ENCODE measurements at regions not wholly inside any gene's neighbourhood (a gene's known extent, or its start where the extent isn't known, plus 50 kb on each side); places are given as distances from the start of the nearest gene placed in this dataset.

GRCh38 chr21:27681038-27681437 is 714.1 kb upstream of the ADAMTS5 start:
- Histone ChIP-seq H3K27ac (ENCODE audit: low read depth, low read length) (no peak overlapping the region), H3K36me3 (ENCODE audit: control insufficient read depth in 5 of 5, insufficient read depth in 5 of 5, low read length in 5 of 5) (no peaks in the 10 kb centered on the region), H3K4me3 (ENCODE audit: low read depth in 1 of 5, low read length in 5 of 5) (no peak overlapping the region), H3K9me3 (ENCODE audit: control insufficient read depth in 5 of 5, low read length in 5 of 5) (no peaks in the 10 kb centered on the region), H3K4me1 (ENCODE audit: control insufficient read depth in 5 of 5, insufficient read depth in 5 of 5, low read length in 5 of 5) (no peaks in the 10 kb centered on the region), H3K9ac (ENCODE audit: low read length in 5 of 5) (no peak overlapping the region), H3K27me3 (ENCODE audit: control insufficient read depth in 5 of 5, insufficient read depth in 4 of 5, low read length in 5 of 5) (no peaks in the 10 kb centered on the region)

GRCh38 chr21:27680181-27680580 is 713.3 kb upstream of the ADAMTS5 start:
- Histone ChIP-seq H3K36me3 (ENCODE audit: control insufficient read depth in 5 of 5, insufficient read depth in 5 of 5, low read length in 5 of 5) (no peaks in the 10 kb centered on the region), H3K27me3 (ENCODE audit: control insufficient read depth in 5 of 5, insufficient read depth in 4 of 5, low read length in 5 of 5) (no peaks in the 10 kb centered on the region), H3K4me1 (ENCODE audit: control insufficient read depth in 5 of 5, insufficient read depth in 5 of 5, low read length in 5 of 5) (no peaks in the 10 kb centered on the region), H3K9me3 (ENCODE audit: control insufficient read depth in 5 of 5, low read length in 5 of 5) (no peaks in the 10 kb centered on the region), H3K9ac (ENCODE audit: low read length in 5 of 5) (no peak overlapping the region), H3K27ac (ENCODE audit: low read depth, low read length) (no peak overlapping the region), H3K4me3 (ENCODE audit: low read depth in 1 of 5, low read length in 5 of 5) (no peak overlapping the region)

GRCh38 chr21:27678511-27678910 is 711.6 kb upstream of the ADAMTS5 start:
- H3K4me1 ChIP-seq (ENCODE audit: control insufficient read depth in 5 of 5, insufficient read depth in 5 of 5, low read length in 5 of 5): no peaks in the 10 kb centered on the region
- no peaks in the 10 kb centered on the region for H3K27me3 ChIP-seq (ENCODE audit: control insufficient read depth in 5 of 5, insufficient read depth in 4 of 5, low read length in 5 of 5)
- H3K4me3 ChIP-seq (ENCODE audit: low read depth in 1 of 5, low read length in 5 of 5): no peak overlapping the region
- no peaks in the 10 kb centered on the region for H3K36me3 ChIP-seq (ENCODE audit: control insufficient read depth in 5 of 5, insufficient read depth in 5 of 5, low read length in 5 of 5)
- H3K27ac ChIP-seq (ENCODE audit: low read depth, low read length): no peak overlapping the region
- H3K9me3 ChIP-seq (ENCODE audit: control insufficient read depth in 5 of 5, low read length in 5 of 5): no peaks in the 10 kb centered on the region
- H3K9ac ChIP-seq (ENCODE audit: low read length in 5 of 5): no peak overlapping the region

GRCh38 chr21:27677546-27677945 is 710.7 kb upstream of the ADAMTS5 start:
- no peaks in the 10 kb centered on the region for H3K27me3 ChIP-seq (ENCODE audit: control insufficient read depth in 5 of 5, insufficient read depth in 4 of 5, low read length in 5 of 5)
- H3K9me3 ChIP-seq (ENCODE audit: control insufficient read depth in 5 of 5, low read length in 5 of 5): no peaks in the 10 kb centered on the region
- H3K27ac ChIP-seq (ENCODE audit: low read depth, low read length): no peak overlapping the region
- H3K4me1 ChIP-seq (ENCODE audit: control insufficient read depth in 5 of 5, insufficient read depth in 5 of 5, low read length in 5 of 5): no peaks in the 10 kb centered on the region
- H3K9ac ChIP-seq (ENCODE audit: low read length in 5 of 5): no peak overlapping the region
- H3K4me3 ChIP-seq (ENCODE audit: low read depth in 1 of 5, low read length in 5 of 5): no peak overlapping the region
- no peaks in the 10 kb centered on the region for H3K36me3 ChIP-seq (ENCODE audit: control insufficient read depth in 5 of 5, insufficient read depth in 5 of 5, low read length in 5 of 5)

- H3K27ac ChIP-seq (ENCODE audit: low read depth, low read length): no peak overlapping the region
- H3K9me3 ChIP-seq (ENCODE audit: control insufficient read depth in 5 of 5, low read length in 5 of 5): no peaks in the 10 kb centered on the region
- H3K9ac ChIP-seq (ENCODE audit: low read length in 5 of 5): no peak overlapping the region
- no peaks in the 10 kb centered on the region for H3K4me1 ChIP-seq (ENCODE audit: control insufficient read depth in 5 of 5, insufficient read depth in 5 of 5, low read length in 5 of 5)
- no peaks in the 10 kb centered on the region for H3K27me3 ChIP-seq (ENCODE audit: control insufficient read depth in 5 of 5, insufficient read depth in 4 of 5, low read length in 5 of 5)
- no peak overlapping the region for H3K4me3 ChIP-seq (ENCODE audit: low read depth in 1 of 5, low read length in 5 of 5)
- no peaks in the 10 kb centered on the region for H3K36me3 ChIP-seq (ENCODE audit: control insufficient read depth in 5 of 5, insufficient read depth in 5 of 5, low read length in 5 of 5)
Observed at GRCh38 chr21:27675306-27675705, 708.4 kb upstream of the ADAMTS5 start.

GRCh38 chr21:27674041-27674615 is 707.2 kb upstream of the ADAMTS5 start:
- Histone ChIP-seq H3K9ac (ENCODE audit: low read length in 5 of 5) (no peak overlapping the region), H3K36me3 (ENCODE audit: control insufficient read depth in 5 of 5, insufficient read depth in 5 of 5, low read length in 5 of 5) (no peaks in the 10 kb centered on the region), H3K4me3 (ENCODE audit: low read depth in 1 of 5, low read length in 5 of 5) (no peak overlapping the region), H3K27ac (ENCODE audit: low read depth, low read length) (no peak overlapping the region), H3K9me3 (ENCODE audit: control insufficient read depth in 5 of 5, low read length in 5 of 5) (no peaks in the 10 kb centered on the region), H3K4me1 (ENCODE audit: control insufficient read depth in 5 of 5, insufficient read depth in 5 of 5, low read length in 5 of 5) (no peaks in the 10 kb centered on the region), H3K27me3 (ENCODE audit: control insufficient read depth in 5 of 5, insufficient read depth in 4 of 5, low read length in 5 of 5) (no peaks in the 10 kb centered on the region)

GRCh38 chr21:27673581-27673980 is 706.7 kb upstream of the ADAMTS5 start:
- H3K9ac ChIP-seq (ENCODE audit: low read length in 5 of 5): no peak overlapping the region
- no peak overlapping the region for H3K27ac ChIP-seq (ENCODE audit: low read depth, low read length)
- H3K27me3 ChIP-seq (ENCODE audit: control insufficient read depth in 5 of 5, insufficient read depth in 4 of 5, low read length in 5 of 5): no peaks in the 10 kb centered on the region
- no peaks in the 10 kb centered on the region for H3K4me1 ChIP-seq (ENCODE audit: control insufficient read depth in 5 of 5, insufficient read depth in 5 of 5, low read length in 5 of 5)
- H3K36me3 ChIP-seq (ENCODE audit: control insufficient read depth in 5 of 5, insufficient read depth in 5 of 5, low read length in 5 of 5): no peaks in the 10 kb centered on the region
- H3K9me3 ChIP-seq (ENCODE audit: control insufficient read depth in 5 of 5, low read length in 5 of 5): no peaks in the 10 kb centered on the region
- H3K4me3 ChIP-seq (ENCODE audit: low read depth in 1 of 5, low read length in 5 of 5): no peak overlapping the region

GRCh38 chr21:27671207-27671606 is 704.3 kb upstream of the ADAMTS5 start:
- no peaks in the 10 kb centered on the region for H3K27me3 ChIP-seq (ENCODE audit: control insufficient read depth in 5 of 5, insufficient read depth in 4 of 5, low read length in 5 of 5)
- no peak overlapping the region for H3K4me3 ChIP-seq (ENCODE audit: low read depth in 1 of 5, low read length in 5 of 5)
- no peaks in the 10 kb centered on the region for H3K4me1 ChIP-seq (ENCODE audit: control insufficient read depth in 5 of 5, insufficient read depth in 5 of 5, low read length in 5 of 5)
- no peak overlapping the region for H3K9ac ChIP-seq (ENCODE audit: low read length in 5 of 5)
- H3K36me3 ChIP-seq (ENCODE audit: control insufficient read depth in 5 of 5, insufficient read depth in 5 of 5, low read length in 5 of 5): no peaks in the 10 kb centered on the region
- H3K9me3 ChIP-seq (ENCODE audit: control insufficient read depth in 5 of 5, low read length in 5 of 5): no peaks in the 10 kb centered on the region
- H3K27ac ChIP-seq (ENCODE audit: low read depth, low read length): no peak overlapping the region

- Histone ChIP-seq H3K4me1 (ENCODE audit: control insufficient read depth in 5 of 5, insufficient read depth in 5 of 5, low read length in 5 of 5) (no peaks in the 10 kb centered on the region), H3K9ac (ENCODE audit: low read length in 5 of 5) (no peak overlapping the region), H3K4me3 (ENCODE audit: low read depth in 1 of 5, low read length in 5 of 5) (no peak overlapping the region), H3K9me3 (ENCODE audit: control insufficient read depth in 5 of 5, low read length in 5 of 5) (no peaks in the 10 kb centered on the region), H3K27ac (ENCODE audit: low read depth, low read length) (no peak overlapping the region), H3K36me3 (ENCODE audit: control insufficient read depth in 5 of 5, insufficient read depth in 5 of 5, low read length in 5 of 5) (no peaks in the 10 kb centered on the region), H3K27me3 (ENCODE audit: control insufficient read depth in 5 of 5, insufficient read depth in 4 of 5, low read length in 5 of 5) (no peaks in the 10 kb centered on the region)
Observed at GRCh38 chr21:27653481-27653880, 686.6 kb upstream of the ADAMTS5 start.

- no peaks in the 10 kb centered on the region for H3K4me1 ChIP-seq (ENCODE audit: control insufficient read depth in 5 of 5, insufficient read depth in 5 of 5, low read length in 5 of 5)
- no peak overlapping the region for H3K4me3 ChIP-seq (ENCODE audit: low read depth in 1 of 5, low read length in 5 of 5)
- H3K36me3 ChIP-seq (ENCODE audit: control insufficient read depth in 5 of 5, insufficient read depth in 5 of 5, low read length in 5 of 5): no peaks in the 10 kb centered on the region
- no peak overlapping the region for H3K27ac ChIP-seq (ENCODE audit: low read depth, low read length)
- no peaks in the 10 kb centered on the region for H3K9me3 ChIP-seq (ENCODE audit: control insufficient read depth in 5 of 5, low read length in 5 of 5)
- H3K27me3 ChIP-seq (ENCODE audit: control insufficient read depth in 5 of 5, insufficient read depth in 4 of 5, low read length in 5 of 5): no peaks in the 10 kb centered on the region
- no peak overlapping the region for H3K9ac ChIP-seq (ENCODE audit: low read length in 5 of 5)
Observed at GRCh38 chr21:27649762-27650161, 682.9 kb upstream of the ADAMTS5 start.

GRCh38 chr21:27649323-27649722 is 682.4 kb upstream of the ADAMTS5 start:
- Histone ChIP-seq H3K4me1 (ENCODE audit: control insufficient read depth in 5 of 5, insufficient read depth in 5 of 5, low read length in 5 of 5) (no peaks in the 10 kb centered on the region), H3K9ac (ENCODE audit: low read length in 5 of 5) (no peak overlapping the region), H3K27ac (ENCODE audit: low read depth, low read length) (no peak overlapping the region), H3K27me3 (ENCODE audit: control insufficient read depth in 5 of 5, insufficient read depth in 4 of 5, low read length in 5 of 5) (no peaks in the 10 kb centered on the region), H3K4me3 (ENCODE audit: low read depth in 1 of 5, low read length in 5 of 5) (no peak overlapping the region), H3K9me3 (ENCODE audit: control insufficient read depth in 5 of 5, low read length in 5 of 5) (no peaks in the 10 kb centered on the region), H3K36me3 (ENCODE audit: control insufficient read depth in 5 of 5, insufficient read depth in 5 of 5, low read length in 5 of 5) (no peaks in the 10 kb centered on the region)

All from subcutaneous abdominal adipose tissue (tissue), 5 donors.